GM19372 (cell line): ENCODE measurements at regions not wholly inside any gene's neighbourhood (a gene's known extent, or its start where the extent isn't known, plus 50 kb on each side); places are given as distances from the start of the nearest gene placed in this dataset.

Source experiments
- ATAC-seq: cut with Tn5 transposase; IDR thresholded peaks from one replicate; pipeline ENCODE4 v1.9.1; 2021; ENCODE audit warnings: mild to moderate bottlenecking, low read depth, moderate library complexity; ENCODE audit not compliant: unreplicated experiment

- ATAC-seq = no peak
These were observed 75.8 kb upstream of the TEX51 start for GRCh38 chr2:126822921-126823320.

- no peak for ATAC-seq
These were observed 74.7 kb upstream of the TEX51 start for GRCh38 chr2:126823951-126824350.

- no peak for ATAC-seq
These were observed 74.0 kb upstream of the TEX51 start for GRCh38 chr2:126824663-126825062.

- no peak for ATAC-seq
These were observed 73.4 kb upstream of the TEX51 start for GRCh38 chr2:126825316-126825715.

- no peak for ATAC-seq
These were observed 72.2 kb upstream of the TEX51 start for GRCh38 chr2:126826491-126826890.

- ATAC-seq = no peak
These were observed 71.3 kb upstream of the TEX51 start for GRCh38 chr2:126827371-126827770.

- no peak for ATAC-seq
These were observed 70.6 kb upstream of the TEX51 start for GRCh38 chr2:126828051-126828450.

GRCh38 chr2:126828491-126828890 lies 70.2 kb upstream of the TEX51 start:
- no peak for ATAC-seq

GRCh38 chr2:126831234-126832005 lies 67.3 kb upstream of the TEX51 start:
- ATAC-seq = no peak

GRCh38 chr2:126832014-126832413 lies 66.7 kb upstream of the TEX51 start:
- ATAC-seq = no peak

GRCh38 chr2:126832757-126833156 lies 65.9 kb upstream of the TEX51 start:
- no peak for ATAC-seq

GRCh38 chr2:126834006-126834659 lies 64.6 kb upstream of the TEX51 start:
- no peak for ATAC-seq

GRCh38 chr2:126835261-126835660 lies 63.4 kb upstream of the TEX51 start:
- ATAC-seq = no peak

- ATAC-seq = no peak
These were observed 62.9 kb upstream of the TEX51 start for GRCh38 chr2:126835831-126836230.

- no peak for ATAC-seq
These were observed 61.7 kb upstream of the TEX51 start for GRCh38 chr2:126836761-126837679.

- ATAC-seq = no peak
These were observed 60.5 kb upstream of the TEX51 start for GRCh38 chr2:126837966-126838715.

GRCh38 chr2:126838716-126838985 lies 60.0 kb upstream of the TEX51 start:
- ATAC-seq = no peak

GRCh38 chr2:126839796-126840195 lies 58.9 kb upstream of the TEX51 start:
- no peak for ATAC-seq

GRCh38 chr2:126843081-126843480 lies 55.6 kb upstream of the TEX51 start:
- ATAC-seq = no peak

GRCh38 chr2:126846241-126846640 lies 52.4 kb upstream of the TEX51 start:
- no peak for ATAC-seq
